Activated CD4-positive, alpha-beta T cell treated with anti-CD3 and anti-CD28 coated beads for 48 hours (primary cell): ENCODE measurements at regions not wholly inside any gene's neighbourhood (a gene's known extent, or its start where the extent isn't known, plus 50 kb on each side); places are given as distances from the start of the nearest gene placed in this dataset.
"Not testable (repeated sequence)": the region's sequence is repeated elsewhere in the genome, so short reads cannot be mapped to it uniquely, and the experiment has no call there.

Experiments
- DNase-seq: peaks from one replicate; pipeline ENCODE4 v3.0.0-alpha.2; 2020

GRCh38 chr20:29296256-29297230 lies 1960.9 kb upstream of the DEFB115 start:
- no peak for DNase-seq

DNA sequence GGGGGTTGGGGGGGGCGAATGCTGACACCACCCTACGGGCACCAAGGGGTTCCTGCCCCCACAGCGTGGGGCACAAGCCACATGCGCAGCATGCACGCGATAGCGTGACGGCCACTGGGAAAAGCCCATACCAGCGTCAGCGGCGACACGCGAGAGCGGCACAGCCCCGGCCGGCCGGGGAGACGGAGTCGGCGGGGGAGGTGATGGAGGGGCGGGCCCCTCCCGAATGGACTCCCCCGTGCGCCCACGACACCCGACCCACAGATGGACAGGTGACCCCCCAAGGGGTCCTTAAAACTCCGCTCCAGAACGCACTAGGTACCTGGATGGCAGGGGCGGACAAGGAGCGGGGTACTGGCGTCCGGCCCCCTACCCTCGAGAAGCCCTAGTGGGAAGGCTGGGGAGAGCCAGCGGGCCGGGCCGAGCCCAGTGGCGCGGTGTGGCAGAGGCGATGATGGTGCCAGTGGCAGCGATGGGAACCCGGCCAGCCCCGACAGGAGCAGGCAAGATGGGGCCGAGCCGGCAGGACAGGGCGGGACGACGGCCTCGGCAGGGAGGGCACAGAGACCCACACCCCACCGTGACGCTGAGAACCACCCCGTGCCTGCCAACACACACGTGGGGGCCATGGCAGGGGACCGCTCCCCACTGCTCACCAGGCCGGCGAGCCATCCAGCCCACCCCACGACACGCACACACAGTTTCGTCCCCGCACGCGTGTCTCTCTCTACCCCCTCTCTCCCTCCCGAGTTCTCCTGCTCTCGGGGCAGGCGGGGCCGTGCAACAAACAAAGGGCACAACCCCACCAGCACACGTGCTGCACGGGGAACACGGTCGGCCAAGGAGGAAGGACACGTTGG lies 1959.8 kb upstream of the DEFB115 start:
- DNase-seq = no peak

- no peak for DNase-seq
Measured at GRCh38 chr20:29298271-29298590, 1959.2 kb upstream of the DEFB115 start.

DNA sequence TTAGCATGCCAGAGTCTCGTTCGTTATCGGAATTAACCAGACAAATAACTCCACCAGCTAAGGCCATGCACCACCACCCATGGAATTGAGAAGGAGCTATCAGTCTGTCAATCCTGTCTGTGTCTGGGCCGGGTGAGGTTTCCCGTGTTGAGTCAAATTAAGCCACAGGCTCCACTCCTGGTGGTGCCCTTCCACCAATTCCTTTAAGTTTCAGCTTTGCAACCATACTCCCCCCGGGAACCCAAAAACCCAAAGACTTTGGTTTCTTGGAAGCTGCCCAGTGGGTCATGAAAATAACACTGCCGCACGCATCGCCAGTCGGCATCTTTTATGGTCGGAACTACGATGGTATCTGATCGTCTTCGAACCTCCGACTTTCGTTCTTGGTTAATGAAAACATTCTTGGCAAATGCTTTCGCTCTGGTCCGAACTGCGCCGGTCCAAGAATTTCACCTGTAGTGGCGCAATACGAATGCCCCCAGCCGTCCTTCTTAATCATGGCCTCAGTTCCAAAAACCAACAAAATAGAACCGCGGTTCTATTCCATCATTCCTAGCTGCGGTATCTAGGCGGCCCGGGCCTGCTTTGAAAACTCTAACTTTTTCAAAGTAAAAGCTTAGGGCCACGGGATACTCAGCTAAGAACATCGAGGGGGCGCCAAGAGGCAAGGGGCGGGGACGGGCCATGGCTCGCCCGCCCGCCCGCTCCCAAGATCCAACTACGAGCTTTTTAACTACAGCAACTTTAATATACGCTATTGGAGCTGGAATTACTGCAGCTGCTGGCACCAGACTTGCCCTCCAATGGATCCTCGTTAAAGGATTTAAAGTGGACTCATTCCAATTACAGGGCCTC lies 1958.5 kb upstream of the DEFB115 start:
- no peak for DNase-seq

- no peak for DNase-seq
Measured at GRCh38 chr20:29299811-29300578, 1957.5 kb upstream of the DEFB115 start.

DNA sequence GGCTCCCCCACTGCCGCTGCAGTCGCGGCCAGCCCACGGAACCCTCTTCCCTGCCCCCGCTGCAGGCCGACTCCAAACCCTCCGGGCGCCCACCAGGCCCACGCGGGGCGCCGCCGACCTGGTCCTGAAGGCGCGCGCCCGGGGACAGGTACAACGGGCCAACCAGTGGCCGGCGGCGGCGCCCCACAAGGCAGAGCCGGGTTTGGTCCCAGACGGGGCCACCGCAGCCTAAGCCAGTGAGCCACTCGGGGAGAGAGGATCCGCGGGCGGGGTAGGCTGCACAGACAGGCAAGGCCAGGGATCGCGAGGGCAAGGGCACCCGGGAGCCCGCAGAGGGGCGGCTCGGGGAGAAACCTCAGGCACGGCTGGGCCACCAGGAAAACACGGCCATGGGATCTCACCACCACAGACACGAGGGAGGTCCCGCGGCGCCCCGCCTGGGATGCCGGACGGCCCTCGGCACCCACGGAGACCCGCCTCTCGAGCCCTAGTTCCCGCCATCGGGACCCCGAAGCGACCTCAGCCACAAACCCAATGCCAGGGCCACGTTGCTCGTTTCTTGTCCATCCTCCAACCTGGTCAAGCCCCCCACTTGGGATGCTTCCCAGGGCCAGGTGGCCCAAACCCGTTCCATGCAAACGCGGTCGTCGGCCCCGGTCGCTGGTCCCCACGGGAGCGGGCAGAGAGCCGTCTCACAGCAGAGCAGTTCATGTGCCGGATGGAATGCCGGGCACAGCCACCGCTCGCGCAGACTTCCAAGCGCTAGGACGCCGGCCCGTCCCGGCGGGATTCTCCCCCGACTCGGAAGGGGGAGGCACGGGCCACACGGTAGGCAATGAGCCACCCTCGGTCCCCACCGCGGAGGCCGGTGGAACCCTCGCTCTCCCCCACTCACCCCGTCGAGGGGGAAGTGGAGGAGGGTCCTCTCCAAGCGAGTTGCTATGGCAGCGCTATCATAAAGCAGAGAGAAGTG lies 1956.6 kb upstream of the DEFB115 start:
- DNase-seq = no peak

- DNase-seq = no peak
Measured at GRCh38 chr20:29301624-29302259, 1955.7 kb upstream of the DEFB115 start.

- no peak for DNase-seq
Measured at GRCh38 chr20:29302979-29303644, 1954.4 kb upstream of the DEFB115 start.

GRCh38 chr20:29306390-29307072 lies 1950.9 kb upstream of the DEFB115 start:
- no peak for DNase-seq

DNA sequence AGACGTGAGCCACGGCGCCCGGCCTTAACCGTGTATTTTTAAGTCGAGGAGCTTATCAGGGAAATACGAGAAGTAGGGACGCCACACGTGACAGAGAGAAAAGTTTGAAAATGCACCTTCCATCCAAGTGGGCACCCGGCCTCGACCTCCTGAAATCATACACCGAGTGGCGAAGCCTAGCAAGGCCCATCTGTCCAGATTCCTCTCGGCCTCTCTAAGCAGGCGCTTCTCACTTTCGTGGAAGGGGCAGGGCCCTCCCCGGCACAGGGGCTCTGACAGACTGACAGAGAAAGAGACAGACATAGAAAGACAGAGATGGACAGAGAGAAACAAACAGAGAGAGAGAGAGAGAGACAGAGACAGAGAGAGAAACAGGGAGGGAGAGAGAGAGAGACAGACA lies 1950.0 kb upstream of the DEFB115 start:
- DNase-seq = not testable (repeated sequence)

GRCh38 chr20:29308956-29309355 lies 1948.5 kb upstream of the DEFB115 start:
- not testable (repeated sequence) for DNase-seq

- not testable (repeated sequence) for DNase-seq
Measured at GRCh38 chr20:29309481-29309880, 1948.0 kb upstream of the DEFB115 start.

- not testable (repeated sequence) for DNase-seq
Measured at GRCh38 chr20:29311046-29311445, 1946.4 kb upstream of the DEFB115 start.

- DNase-seq = not testable (repeated sequence)
Measured at GRCh38 chr20:29312679-29313078, 1944.8 kb upstream of the DEFB115 start.

- no peak for DNase-seq
Measured at GRCh38 chr20:29313481-29313880, 1944.0 kb upstream of the DEFB115 start.

DNA sequence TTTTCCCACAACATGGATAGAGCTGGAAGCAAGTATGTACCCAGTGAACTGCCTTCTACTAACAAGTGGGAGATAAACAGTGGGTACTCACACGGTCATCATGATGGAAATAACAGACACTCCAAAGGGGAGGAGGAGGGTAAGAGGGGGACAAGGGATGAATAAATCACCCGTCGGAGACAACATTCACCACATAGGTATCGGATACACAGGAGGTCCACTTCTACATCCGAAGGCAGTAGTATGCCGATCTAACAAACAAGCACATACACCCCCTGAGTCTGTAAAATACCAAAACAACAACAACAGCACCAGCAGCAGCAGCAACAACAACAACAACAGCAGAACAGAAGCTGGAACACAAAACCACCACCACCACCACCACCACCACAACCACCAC lies 1943.2 kb upstream of the DEFB115 start:
- DNase-seq = no peak

- DNase-seq = no peak
Measured at GRCh38 chr20:29318871-29319461, 1938.5 kb upstream of the DEFB115 start.

DNA sequence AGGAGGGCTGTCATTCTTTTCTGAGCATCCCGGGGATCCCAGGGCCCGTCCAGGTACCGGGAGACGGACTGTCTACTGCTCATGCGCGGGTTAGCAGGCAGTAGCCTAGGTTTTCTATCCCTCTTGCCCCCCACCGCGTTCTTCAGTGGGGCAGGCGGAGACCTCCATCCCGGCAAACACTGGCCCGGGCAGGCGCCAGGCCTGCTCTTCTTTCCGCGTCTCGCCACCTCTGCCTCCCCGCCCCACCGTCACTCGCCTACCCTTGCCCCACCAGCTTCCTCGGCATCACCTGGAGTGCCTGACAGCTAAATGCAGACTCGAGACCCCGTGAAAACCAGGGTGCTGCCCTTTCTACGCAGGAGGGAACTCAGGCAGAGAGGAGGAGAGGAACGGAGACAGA lies 1937.7 kb upstream of the DEFB115 start:
- no peak for DNase-seq
